Right lobe of liver (tissue), 4 donors: ENCODE measurements at regions not wholly inside any gene's neighbourhood (a gene's known extent, or its start where the extent isn't known, plus 50 kb on each side); places are given as distances from the start of the nearest gene placed in this dataset.
"Not testable (repeated sequence)": the region's sequence is repeated elsewhere in the genome, so short reads cannot be mapped to it uniquely, and the experiment has no call there.

Experiments used
- CTCF ChIP-seq, 4 donors: fragments of 200-600 bp in 3 of 4; fragments of 450-650 bp in 1 of 4; IDR thresholded peaks; one replicate each; pipeline versions ENCODE4 v1.5.1 to v1.8.0; 2016 to 2022; ENCODE audit warnings: antibody characterized with exemption in 4 of 4, mild to moderate bottlenecking in 2 of 4
- POLR2A ChIP-seq: fragments of 450-650 bp; IDR thresholded peaks from one replicate; pipeline ENCODE4 v1.6.1; 2017; ENCODE audit warnings: antibody characterized with exemption, mild to moderate bottlenecking
- donor health status: DM: no; HTN: no; CAD: no.
- donor health status: DM: no; HTN: no; CAD: no.
- donor health status: DM: no; HTN: yes; CAD: no.

GRCh38 chr13:58504202-58504700 is 872.7 kb downstream of the PCDH17 start:
- not testable (repeated sequence) for TF ChIP-seq POLR2A; CTCF (IDR thresholded peaks at IDR 0.05)
